Uterus (tissue), 2 donors: ENCODE measurements at regions not wholly inside any gene's neighbourhood (a gene's known extent, or its start where the extent isn't known, plus 50 kb on each side); places are given as distances from the start of the nearest gene placed in this dataset.

Source experiments
- CTCF ChIP-seq, 4 experiments: fragments of 200-600 bp in 2 of 4; fragments of 450-650 bp in 2 of 4; sonication (generic) in 2 of 4; IDR thresholded peaks; one replicate each; pipeline ENCODE4 v1.5.1; 2016 to 2019; ENCODE audit warnings: antibody characterized with exemption in 4 of 4, mild to moderate bottlenecking in 2 of 4, moderate library complexity in 1 of 4
- POLR2A ChIP-seq, 2 donors: fragments of 450-650 bp; IDR thresholded peaks; one replicate each; pipeline ENCODE4 v1.6.1; 2016; ENCODE audit warnings: antibody characterized with exemption in 2 of 2, mild to moderate bottlenecking in 1 of 2, moderate library complexity in 1 of 2

DNA sequence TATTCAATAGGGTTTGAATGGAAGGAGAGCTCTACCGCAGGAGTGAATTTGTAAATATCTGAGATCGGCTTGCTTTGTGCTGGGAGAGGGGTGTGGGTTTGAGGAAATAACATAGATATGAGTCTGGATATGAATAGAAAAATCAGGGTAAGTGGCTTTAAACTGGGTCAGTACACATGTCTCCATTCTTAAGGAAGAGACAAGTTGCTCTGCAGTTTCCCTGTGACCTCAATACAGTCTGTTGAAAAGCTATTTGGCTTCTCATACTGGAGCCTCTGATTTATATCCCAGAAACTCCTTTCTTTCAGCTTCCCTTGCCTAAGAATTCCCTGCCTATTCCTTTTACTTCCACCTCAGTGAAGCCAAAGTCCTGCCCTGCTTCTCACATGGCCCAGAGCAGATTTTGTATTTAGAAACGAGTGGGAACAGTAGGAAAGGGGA is 153.5 kb upstream of the ATF7IP start:
- TF ChIP-seq POLR2A (IDR thresholded peaks at IDR 0.05) (no peak), CTCF (IDR thresholded peaks at IDR 0.05) (no peak)
